HL-60 (cell line): ENCODE measurements at regions not wholly inside any gene's neighbourhood (a gene's known extent, or its start where the extent isn't known, plus 50 kb on each side); places are given as distances from the start of the nearest gene placed in this dataset.

Source experiments
- GABPA ChIP-seq: IDR thresholded peaks from 2 replicates; pipeline ENCODE4 v1.6.1; 2012; ENCODE audit warnings: low read depth
- POLR2AphosphoS5 ChIP-seq: IDR thresholded peaks from 2 replicates; pipeline ENCODE4 v1.6.1; 2012; ENCODE audit warnings: low read depth
- REST ChIP-seq: IDR thresholded peaks from 2 replicates; pipeline ENCODE4 v1.6.1; 2012; ENCODE audit warnings: low read depth; ENCODE audit not compliant: insufficient replicate concordance
- TF ChIP-seq, protein P1 (sequence below): IDR thresholded peaks from one replicate; pipeline ENCODE4 v1.5.1; 2011; ENCODE audit warnings: low read length, control low read depth, inconsistent platforms; ENCODE audit not compliant: insufficient read depth

DNA sequence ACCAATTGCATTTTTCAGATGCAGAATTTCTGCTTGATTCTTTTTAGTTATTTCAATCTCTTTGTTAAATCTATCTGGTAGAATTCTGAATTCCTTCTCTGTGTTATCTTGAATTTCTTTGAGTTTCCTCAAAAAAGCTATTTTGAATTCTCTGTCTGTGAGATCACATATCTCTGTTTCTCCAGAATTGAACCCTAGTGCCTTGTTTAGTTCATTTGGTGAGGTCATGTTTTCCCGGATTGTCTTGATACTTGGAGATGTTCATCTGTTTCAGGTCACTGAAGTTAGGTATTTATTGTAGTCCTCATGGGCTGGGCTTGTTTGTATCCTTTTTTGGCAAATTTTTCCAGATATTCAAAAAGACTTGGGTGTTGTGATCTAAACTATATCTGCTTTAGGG lies 202.9 kb upstream of the SERP2 start:
- TF ChIP-seq, protein P1, sequence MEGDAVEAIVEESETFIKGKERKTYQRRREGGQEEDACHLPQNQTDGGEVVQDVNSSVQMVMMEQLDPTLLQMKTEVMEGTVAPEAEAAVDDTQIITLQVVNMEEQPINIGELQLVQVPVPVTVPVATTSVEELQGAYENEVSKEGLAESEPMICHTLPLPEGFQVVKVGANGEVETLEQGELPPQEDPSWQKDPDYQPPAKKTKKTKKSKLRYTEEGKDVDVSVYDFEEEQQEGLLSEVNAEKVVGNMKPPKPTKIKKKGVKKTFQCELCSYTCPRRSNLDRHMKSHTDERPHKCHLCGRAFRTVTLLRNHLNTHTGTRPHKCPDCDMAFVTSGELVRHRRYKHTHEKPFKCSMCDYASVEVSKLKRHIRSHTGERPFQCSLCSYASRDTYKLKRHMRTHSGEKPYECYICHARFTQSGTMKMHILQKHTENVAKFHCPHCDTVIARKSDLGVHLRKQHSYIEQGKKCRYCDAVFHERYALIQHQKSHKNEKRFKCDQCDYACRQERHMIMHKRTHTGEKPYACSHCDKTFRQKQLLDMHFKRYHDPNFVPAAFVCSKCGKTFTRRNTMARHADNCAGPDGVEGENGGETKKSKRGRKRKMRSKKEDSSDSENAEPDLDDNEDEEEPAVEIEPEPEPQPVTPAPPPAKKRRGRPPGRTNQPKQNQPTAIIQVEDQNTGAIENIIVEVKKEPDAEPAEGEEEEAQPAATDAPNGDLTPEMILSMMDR, result no peak
- TF ChIP-seq REST, result no peak
- TF ChIP-seq POLR2AphosphoS5, result no peak
- no peak for TF ChIP-seq GABPA
